ENCODE measurements at regions not wholly inside any gene's neighbourhood (a gene's known extent, or its start where the extent isn't known, plus 50 kb on each side); places are given as distances from the start of the nearest gene placed in this dataset.

- Mint-ChIP-seq H3K27ac (no peak overlapping the region), H3K9me3 (no peaks in the 10 kb centered on the region), H3K4me3 (no peak overlapping the region), H3K4me1 (peaks cover 9% of the 10 kb centered on the region), H3K36me3 (no peaks in the 10 kb centered on the region), H3K27me3 (ENCODE audit: low read depth) (no peaks in the 10 kb centered on the region)
- ChIA-PET POLR2A (no interaction called here), CTCF (no interaction called here)
- TF ChIP-seq ZSCAN18 (CRISPR knock-in tag; IDR thresholded peaks at IDR 0.05) (no peak), RORB (CRISPR knock-in tag; IDR thresholded peaks at IDR 0.05) (no peak), MAX (CRISPR knock-in tag; IDR thresholded peaks at IDR 0.05) (no peak), ZNF263 (CRISPR knock-in tag; IDR thresholded peaks at IDR 0.05; ENCODE audit: low read depth) (no peak), HMGA2 (CRISPR knock-in tag; IDR thresholded peaks at IDR 0.05) (no peak), TP53 (CRISPR knock-in tag; IDR thresholded peaks at IDR 0.05) (no peak), ZNF512 (CRISPR knock-in tag; IDR thresholded peaks at IDR 0.05; ENCODE audit: borderline replicate concordance) (no peak), USF1 (CRISPR knock-in tag; IDR thresholded peaks at IDR 0.05) (no peak), MYBL2 (CRISPR knock-in tag; IDR thresholded peaks at IDR 0.05) (no peak), FOXJ3 (CRISPR knock-in tag; IDR thresholded peaks at IDR 0.05; ENCODE audit: borderline replicate concordance) (no peak), NFATC4 (CRISPR knock-in tag; IDR thresholded peaks at IDR 0.05) (no peak), NR2C2 (CRISPR knock-in tag; IDR thresholded peaks at IDR 0.05) (no peak), ESRRA (CRISPR knock-in tag; IDR thresholded peaks at IDR 0.05; ENCODE audit: borderline replicate concordance) (no peak), CBFB (CRISPR knock-in tag; IDR thresholded peaks at IDR 0.05; ENCODE audit: low read depth) (no peak), E2F1 (CRISPR knock-in tag; IDR thresholded peaks at IDR 0.05) (no peak), KAT7 (CRISPR knock-in tag; IDR thresholded peaks at IDR 0.05; ENCODE audit: borderline replicate concordance) (no peak), ZNF423 (CRISPR knock-in tag; IDR thresholded peaks at IDR 0.05) (no peak), NFYB (CRISPR knock-in tag; conservative IDR thresholded peaks at IDR 0.05; ENCODE audit: low read depth) (no peak), PRDM15 (CRISPR knock-in tag; IDR thresholded peaks at IDR 0.05) (no peak), ERG (CRISPR knock-in tag; IDR thresholded peaks at IDR 0.05) (no peak)
- no peak for ATAC-seq
- DNase-seq (ENCODE audit: low spot score), result no peak
Observed at GRCh38 chr1:78715181-78715661, 65.6 kb downstream of the IFI44 start.
